GM23338 (cell line): ENCODE measurements at regions not wholly inside any gene's neighbourhood (a gene's known extent, or its start where the extent isn't known, plus 50 kb on each side); places are given as distances from the start of the nearest gene placed in this dataset.
A peak's percentile ranks its signal among the peaks of the same experiment; 100 is the strongest.

Experiments used
- ATAC-seq: fragments of 200-7000 bp; cut with Tn5 transposase; 3 replicates; pipeline ENCODE4 v1.9.1; 2020
- DNase-seq: peaks from one replicate; pipeline ENCODE4 v3.0.0-alpha.2; 2015; ENCODE audit warnings: low spot score
- H2AFZ ChIP-seq: fragments of 200-600 bp; sonication (generic); 2 replicates; pipeline ENCODE4 v1.8.0; 2016; ENCODE audit warnings: antibody characterized with exemption, mild to moderate bottlenecking, moderate library complexity
- H3F3A ChIP-seq: fragments of 200-600 bp; sonication (generic); replicated peaks from 2 replicates; pipeline ENCODE4 v1.8.0; 2017; ENCODE audit warnings: antibody characterized with exemption, mixed run types, low read depth
- H3K27ac ChIP-seq: fragments of 200-600 bp; sonication (generic); 2 replicates; pipeline ENCODE4 v1.6.1; 2016; ENCODE audit warnings: low read depth
- H3K27me3 ChIP-seq: fragments of 200-600 bp; sonication (generic); 2 replicates; pipeline ENCODE4 v1.8.0; 2016; ENCODE audit warnings: mild to moderate bottlenecking, mixed run types, moderate library complexity; ENCODE audit not compliant: insufficient read depth
- H3K36me3 ChIP-seq: fragments of 200-600 bp; sonication (generic); 2 replicates; pipeline ENCODE4 v1.8.0; 2016; ENCODE audit warnings: mild to moderate bottlenecking; ENCODE audit not compliant: insufficient read depth
- H3K4me1 ChIP-seq: fragments of 200-600 bp; sonication (generic); 2 replicates; pipeline ENCODE4 v1.8.0; 2016; ENCODE audit warnings: mild to moderate bottlenecking, moderate library complexity; ENCODE audit not compliant: insufficient read depth
- H3K4me2 ChIP-seq: fragments of 200-600 bp; sonication (generic); 2 replicates; pipeline ENCODE4 v1.7.1; 2017; ENCODE audit warnings: mixed run types
- H3K4me3 ChIP-seq: fragments of 200-600 bp; sonication (generic); 2 replicates; pipeline ENCODE4 v1.6.1; 2016; ENCODE audit warnings: mixed run types
- H3K79me2 ChIP-seq: fragments of 200-600 bp; sonication (generic); replicated peaks from 2 replicates; pipeline ENCODE4 v1.8.0; 2017; ENCODE audit warnings: mild to moderate bottlenecking; ENCODE audit not compliant: insufficient read depth
- H3K9me2 ChIP-seq: fragments of 200-600 bp; sonication (generic); 2 replicates; pipeline ENCODE4 v1.8.0; 2017; ENCODE audit not compliant: insufficient read depth
- H4K20me1 ChIP-seq: fragments of 200-600 bp; sonication (generic); replicated peaks from 2 replicates; pipeline ENCODE4 v1.8.0; 2017; ENCODE audit warnings: mild to moderate bottlenecking; ENCODE audit not compliant: insufficient read depth
- H3K27ac Mint-ChIP-seq: 2 replicates; pipeline ENCODE4 v1.8.0; 2020; ENCODE audit warnings: inconsistent platforms, mild to moderate bottlenecking, moderate library complexity, mixed read lengths
- H3K27me3 Mint-ChIP-seq: 3 replicates; pipeline ENCODE4 v1.8.0; 2022; ENCODE audit warnings: low read depth, mild to moderate bottlenecking, moderate library complexity, mixed read lengths, inconsistent platforms; ENCODE audit not compliant: insufficient read depth, poor library complexity
- H3K36me3 Mint-ChIP-seq: 3 replicates; pipeline ENCODE4 v1.8.0; 2021; ENCODE audit warnings: low read depth, mild to moderate bottlenecking, inconsistent platforms, moderate library complexity, mixed read lengths
- H3K4me1 Mint-ChIP-seq: 3 replicates; pipeline ENCODE4 v1.8.0; 2020; ENCODE audit warnings: mild to moderate bottlenecking, inconsistent platforms, mixed read lengths
- H3K4me3 Mint-ChIP-seq: 3 replicates; pipeline ENCODE4 v1.8.0; 2021; ENCODE audit warnings: moderate library complexity, mild to moderate bottlenecking, inconsistent platforms, mixed read lengths
- H3K9me3 Mint-ChIP-seq: 3 replicates; pipeline ENCODE4 v1.8.0; 2020; ENCODE audit warnings: moderate library complexity, mild to moderate bottlenecking, inconsistent platforms, mixed read lengths
- CTCF ChIP-seq, 2 experiments: fragments of 200-600 bp in 1 of 2; sonication (generic) in 1 of 2; conservative IDR thresholded peaks; 2 replicates each; pipeline versions ENCODE4 v1.5.1 to v1.6.1; 2016 to 2017; ENCODE audit warnings: antibody characterized with exemption in 2 of 2, low read depth in 2 of 2, mild to moderate bottlenecking in 2 of 2, moderate library complexity in 1 of 2
- ETS1 ChIP-seq: IDR thresholded peaks from 2 replicates; pipeline ENCODE4 v1.6.1; 2016; ENCODE audit warnings: antibody characterized with exemption
- EZH2 ChIP-seq: fragments of 200-600 bp; sonication (generic); IDR thresholded peaks from one replicate; pipeline ENCODE4 v1.8.0; 2017; ENCODE audit warnings: antibody characterized with exemption, mild to moderate bottlenecking, low read depth; ENCODE audit not compliant: unreplicated experiment
- EZH2phosphoT487 ChIP-seq: fragments of 200-600 bp; sonication (generic); IDR thresholded peaks from one replicate; pipeline ENCODE4 v1.8.1; 2018; ENCODE audit warnings: antibody characterized with exemption; ENCODE audit not compliant: unreplicated experiment
- NANOG ChIP-seq: IDR thresholded peaks from 2 replicates; pipeline ENCODE4 v1.6.1; 2016; ENCODE audit warnings: antibody characterized with exemption, borderline replicate concordance
- POLR2AphosphoS5 ChIP-seq: IDR thresholded peaks from 2 replicates; pipeline ENCODE4 v1.6.1; 2016; ENCODE audit warnings: antibody characterized with exemption, low read depth
- REST ChIP-seq: IDR thresholded peaks from one replicate; pipeline ENCODE4 v1.6.1; 2018; ENCODE audit warnings: antibody characterized with exemption; ENCODE audit not compliant: unreplicated experiment
- STAT1 ChIP-seq: IDR thresholded peaks from one replicate; pipeline ENCODE4 v1.6.1; 2016; ENCODE audit warnings: antibody characterized with exemption; ENCODE audit not compliant: unreplicated experiment
- ZNF114 ChIP-seq: fragments of 250-450 bp; sonication (Bioruptor Pico); IDR thresholded peaks from 2 replicates; pipeline ENCODE4 v1.5.0; 2020; ENCODE audit warnings: mild to moderate bottlenecking, moderate library complexity
- ZNF331 ChIP-seq: fragments of 250-450 bp; sonication (Bioruptor Pico); IDR thresholded peaks from 2 replicates; pipeline ENCODE4 v1.5.0; 2020; ENCODE audit warnings: low read depth, mild to moderate bottlenecking, moderate library complexity
- ZNF462 ChIP-seq: fragments of 250-450 bp; sonication (Bioruptor Pico); IDR thresholded peaks from 2 replicates; pipeline ENCODE4 v1.5.0; 2020; ENCODE audit warnings: mild to moderate bottlenecking, moderate library complexity

- TF ChIP-seq ZNF114 (CRISPR knock-in tag), result no peak
- TF ChIP-seq REST, result no peak
- TF ChIP-seq STAT1, result no peak
- no peak for TF ChIP-seq ZNF462 (CRISPR knock-in tag)
- no peak for TF ChIP-seq ETS1
- no peak for TF ChIP-seq ZNF331
- no peak for TF ChIP-seq POLR2AphosphoS5
- TF ChIP-seq CTCF (conservative IDR thresholded peaks at IDR 0.05; ENCODE audit: low read depth in 2 of 2), result no peak
- no peak for TF ChIP-seq EZH2phosphoT487
- no peak for TF ChIP-seq NANOG
- TF ChIP-seq EZH2, result no peak
- Histone ChIP-seq H3K27me3 (no peaks in the 10 kb centered on the region), H3K4me2 (0 out of 2 replicates have a peak overlapping the region, but pooled peaks have one; percentile 29), H3K4me1 (peaks cover 10% of the 10 kb centered on the region), H3F3A (no peaks in the 10 kb centered on the region), H3K36me3 (no peaks in the 10 kb centered on the region), H3K4me3 (no peak overlapping the region), H4K20me1 (no peaks in the 10 kb centered on the region), H3K9me2 (no peaks in the 10 kb centered on the region; the same call in 1 of the 2 replicates), H2AFZ (peak overlapping the region; percentile 78; the same call in 1 of the 2 replicates), H3K27ac (no peak overlapping the region), H3K79me2 (no peaks in the 10 kb centered on the region)
- Mint-ChIP-seq H3K27me3 (no peaks in the 10 kb centered on the region), H3K9me3 (peaks cover 4% of the 10 kb centered on the region), H3K4me3 (no peak overlapping the region), H3K36me3 (0 out of 3 replicates have a peak, but pooled peaks cover 2% of the 10 kb centered on the region), H3K27ac (no peak overlapping the region), H3K4me1 (peaks cover 14% of the 10 kb centered on the region; the same call in 2 of the 3 replicates)
- DNase-seq, result no peak
- no peak for ATAC-seq
Measured at GRCh38 chr20:48432494-48432832, 395.3 kb downstream of the PREX1 start.
